GM20000 (cell line): ENCODE measurements at regions not wholly inside any gene's neighbourhood (a gene's known extent, or its start where the extent isn't known, plus 50 kb on each side); places are given as distances from the start of the nearest gene placed in this dataset.

Experiments used
- DNase-seq: peaks from one replicate; pipeline ENCODE4 v3.0.0; 2012; ENCODE audit warnings: low spot score
- CTCF ChIP-seq: IDR thresholded peaks from 2 replicates; pipeline ENCODE4 v1.5.1; 2012; ENCODE audit warnings: mild to moderate bottlenecking, control low read depth; ENCODE audit errors: extremely low read depth, missing control alignments

GRCh38 chr10:78277314-78278057 lies 243.8 kb downstream of the RPS24 start:
- no peak for TF ChIP-seq CTCF
- DNase-seq, result no peak

GRCh38 chr10:78278058-78278404 lies 244.4 kb downstream of the RPS24 start:
- DNase-seq, result no peak
- TF ChIP-seq CTCF, result no peak

GRCh38 chr10:78279756-78280155 lies 246.1 kb downstream of the RPS24 start:
- DNase-seq, result no peak
- no peak for TF ChIP-seq CTCF

GRCh38 chr10:78280604-78281003 lies 246.9 kb downstream of the RPS24 start:
- DNase-seq, result no peak
- no peak for TF ChIP-seq CTCF

GRCh38 chr10:78281627-78282026 lies 248.0 kb downstream of the RPS24 start:
- no peak for TF ChIP-seq CTCF
- DNase-seq, result no peak

GRCh38 chr10:78283069-78283682 lies 249.5 kb downstream of the RPS24 start:
- no peak for DNase-seq
- TF ChIP-seq CTCF, result no peak

- no peak for TF ChIP-seq CTCF
- DNase-seq, result no peak
These were observed 250.7 kb downstream of the RPS24 start for GRCh38 chr10:78284381-78284780.
